HG02642 (cell line): ENCODE measurements at regions not wholly inside any gene's neighbourhood (a gene's known extent, or its start where the extent isn't known, plus 50 kb on each side); places are given as distances from the start of the nearest gene placed in this dataset.
"Not testable (repeated sequence)": the region's sequence is repeated elsewhere in the genome, so short reads cannot be mapped to it uniquely, and the experiment has no call there.

ENCODE experiments used
- ATAC-seq: cut with Tn5 transposase; IDR thresholded peaks from one replicate; pipeline ENCODE4 v1.9.1; 2021; ENCODE audit warnings: mild to moderate bottlenecking; ENCODE audit not compliant: unreplicated experiment, poor library complexity

- ATAC-seq: no peak
These were observed 163.5 kb downstream of the CDH19 start for GRCh38 chr18:66440433-66440832.

- ATAC-seq: no peak
These were observed 164.2 kb downstream of the CDH19 start for GRCh38 chr18:66439670-66440069.

- ATAC-seq: no peak
These were observed 165.0 kb downstream of the CDH19 start for GRCh38 chr18:66438711-66439536.

- ATAC-seq: no peak
These were observed 171.3 kb downstream of the CDH19 start for GRCh38 chr18:66432636-66433035.

- no peak for ATAC-seq
These were observed 175.1 kb downstream of the CDH19 start for GRCh38 chr18:66428795-66429194.

GRCh38 chr18:66419400-66419799 is 184.5 kb downstream of the CDH19 start:
- no peak for ATAC-seq

- no peak for ATAC-seq
These were observed 193.2 kb downstream of the CDH19 start for GRCh38 chr18:66410692-66411091.

GRCh38 chr18:66395671-66396218 is 208.1 kb downstream of the CDH19 start:
- no peak for ATAC-seq

- ATAC-seq: no peak
These were observed 210.4 kb downstream of the CDH19 start for GRCh38 chr18:66393463-66393862.

GRCh38 chr18:66377291-66377690 is 226.6 kb downstream of the CDH19 start:
- ATAC-seq: no peak

GRCh38 chr18:66375391-66375790 is 228.5 kb downstream of the CDH19 start:
- ATAC-seq: not testable (repeated sequence)

- ATAC-seq: no peak
These were observed 256.9 kb downstream of the CDH19 start for GRCh38 chr18:66346833-66347588.

GRCh38 chr18:66344227-66344626 is 259.7 kb downstream of the CDH19 start:
- no peak for ATAC-seq

GRCh38 chr18:66342577-66342976 is 261.3 kb downstream of the CDH19 start:
- ATAC-seq: no peak

- no peak for ATAC-seq
These were observed 269.4 kb downstream of the CDH19 start for GRCh38 chr18:66334534-66334933.

GRCh38 chr18:66329716-66330115 is 274.2 kb downstream of the CDH19 start:
- ATAC-seq: no peak

GRCh38 chr18:66328296-66328878 is 275.5 kb downstream of the CDH19 start:
- ATAC-seq: no peak

- no peak for ATAC-seq
These were observed 278.6 kb downstream of the CDH19 start for GRCh38 chr18:66325251-66325650.

- no peak for ATAC-seq
These were observed 279.3 kb downstream of the CDH19 start for GRCh38 chr18:66324616-66325015.

GRCh38 chr18:66317243-66318090 is 286.4 kb downstream of the CDH19 start:
- ATAC-seq: no peak
